Heart left ventricle (tissue), 13 donors: ENCODE measurements at regions not wholly inside any gene's neighbourhood (a gene's known extent, or its start where the extent isn't known, plus 50 kb on each side); places are given as distances from the start of the nearest gene placed in this dataset.

Experiments
- POLR2A ChIP-seq, 2 donors: fragments of 450-650 bp; IDR thresholded peaks; one replicate each; pipeline ENCODE4 v1.6.1; 2017; ENCODE audit warnings: antibody characterized with exemption in 2 of 2, mild to moderate bottlenecking in 2 of 2, moderate library complexity in 2 of 2
- TF ChIP-seq, protein P1 (sequence below), 12 donors: fragments of 200-600 bp; sonication (generic) in 4 of 12; IDR thresholded peaks; one replicate each; pipeline versions ENCODE4 v1.5.0 to v1.8.0; 2018 to 2022; ENCODE audit warnings: antibody characterized with exemption in 12 of 12, mild to moderate bottlenecking in 5 of 12
- donor health status: ischemic (EF 13 %, LVEDD 7.1; RV severe dilation, severe dysfunction).
- donor health status: DM: no; HTN: yes; CAD: no.
- donor health status: DM: no; HTN: no; CAD: no.
- donor health status: ischemic (EF 25% LVEDD 6.9; RV normal size, moderate dysfunction).
- donor health status: ischemic (EF 25% LVEDD 5.7; RV mildly dilated, moderate dysfunction).
- donor health status: ischemic (EF 35%, LVEDD 5.7; RV mildly dilated, moderate dysfunction).
- donor health status: nonischemic (EF 11% LVEDD 7.7; RV severe dilation, severe dysfunction).
- donor health status: DM: yes; HTN: yes; CAD: no.
- donor health status: PGD.
- donor health status: ischemic (EF 29% LVEDD 5.4; RV normal size, mild dysfunction).
- donor health status: nonischemic (EF 23%, LVEDD 6.1; RV moderate dilation, normal function).

DNA sequence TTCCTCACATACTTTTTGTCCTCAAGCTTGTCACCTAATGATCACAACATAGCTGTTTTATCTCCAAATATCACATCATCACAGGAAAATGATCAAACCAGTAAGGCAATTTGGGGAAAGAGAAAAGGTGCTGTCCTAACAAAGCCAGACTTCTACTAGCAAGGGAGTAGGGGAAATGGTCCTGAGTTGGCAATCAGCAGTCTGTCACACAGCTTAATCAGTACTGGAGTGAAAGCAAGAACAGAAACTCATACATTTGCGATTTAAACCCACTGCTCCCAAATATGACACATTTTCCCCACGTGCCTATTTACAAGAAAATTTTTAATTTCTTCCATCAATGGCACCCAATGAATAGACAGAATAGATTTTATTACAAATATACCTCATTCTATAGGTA, 546.8 kb upstream of the FMR1 start:
- no peak for TF ChIP-seq POLR2A (IDR thresholded peaks at IDR 0.05)
- TF ChIP-seq, protein P1, sequence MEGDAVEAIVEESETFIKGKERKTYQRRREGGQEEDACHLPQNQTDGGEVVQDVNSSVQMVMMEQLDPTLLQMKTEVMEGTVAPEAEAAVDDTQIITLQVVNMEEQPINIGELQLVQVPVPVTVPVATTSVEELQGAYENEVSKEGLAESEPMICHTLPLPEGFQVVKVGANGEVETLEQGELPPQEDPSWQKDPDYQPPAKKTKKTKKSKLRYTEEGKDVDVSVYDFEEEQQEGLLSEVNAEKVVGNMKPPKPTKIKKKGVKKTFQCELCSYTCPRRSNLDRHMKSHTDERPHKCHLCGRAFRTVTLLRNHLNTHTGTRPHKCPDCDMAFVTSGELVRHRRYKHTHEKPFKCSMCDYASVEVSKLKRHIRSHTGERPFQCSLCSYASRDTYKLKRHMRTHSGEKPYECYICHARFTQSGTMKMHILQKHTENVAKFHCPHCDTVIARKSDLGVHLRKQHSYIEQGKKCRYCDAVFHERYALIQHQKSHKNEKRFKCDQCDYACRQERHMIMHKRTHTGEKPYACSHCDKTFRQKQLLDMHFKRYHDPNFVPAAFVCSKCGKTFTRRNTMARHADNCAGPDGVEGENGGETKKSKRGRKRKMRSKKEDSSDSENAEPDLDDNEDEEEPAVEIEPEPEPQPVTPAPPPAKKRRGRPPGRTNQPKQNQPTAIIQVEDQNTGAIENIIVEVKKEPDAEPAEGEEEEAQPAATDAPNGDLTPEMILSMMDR (IDR thresholded peaks at IDR 0.05), result no peak
